SK-N-SH (cell line): ENCODE measurements at regions not wholly inside any gene's neighbourhood (a gene's known extent, or its start where the extent isn't known, plus 50 kb on each side); places are given as distances from the start of the nearest gene placed in this dataset.

ENCODE experiments used
- CTCF ChIA-PET: fragments of 300-600, 350-600 bp; formaldehyde crosslinking; extraction: SDS; loops from one replicate; lab custom pipeline; 2021; lab: Yijun Ruan, JAX
- POLR2A ChIA-PET: fragments of 350-600 bp; sonication (Branson Sonifier 250); formaldehyde crosslinking; extraction: SDS; loops from one replicate; lab custom pipeline; 2020; ENCODE audit warnings: antibody characterized with exemption, inconsistent platforms; lab: Yijun Ruan, JAX
- DNase-seq: peaks from one replicate; pipeline ENCODE4 v3.0.0; 2012
- H2AFZ ChIP-seq: fragments of 200-600 bp; sonication (generic); 2 replicates; pipeline ENCODE4 v1.8.1; 2016; ENCODE audit warnings: antibody characterized with exemption, mild to moderate bottlenecking, low read depth
- H3F3A ChIP-seq: fragments of 200-600 bp; sonication (generic); replicated peaks from 2 replicates; pipeline ENCODE3; 2016; ENCODE audit warnings: antibody characterized with exemption, mild to moderate bottlenecking; ENCODE audit not compliant: insufficient read depth
- H3K27ac ChIP-seq, 2 experiments: fragments of 200-500 bp in 1 of 2; fragments of 200-600 bp in 1 of 2; sonication (Bioruptor generic) in 1 of 2; sonication (generic), shearing (Covaris generic) in 1 of 2; 2 replicates each; pipeline versions ENCODE4 v1.5.1 to v1.6.1; 2014 to 2016; ENCODE audit warnings: low read depth in 2 of 2, inconsistent platforms in 1 of 2, low read length in 1 of 2, mild to moderate bottlenecking in 1 of 2, mixed read lengths in 1 of 2
- H3K27me3 ChIP-seq: fragments of 200-600 bp; sonication (generic), shearing (Covaris generic); 2 replicates; pipeline ENCODE4 v1.6.1; 2016; ENCODE audit warnings: mixed run types; ENCODE audit not compliant: insufficient read depth
- H3K36me3 ChIP-seq, 2 experiments: fragments of 200-500 bp in 1 of 2; fragments of 200-600 bp in 1 of 2; sonication (Bioruptor generic) in 1 of 2; sonication (generic) in 1 of 2; replicated peaks in 1 of 2; 2 replicates each; pipeline versions ENCODE3 to v1.5.1; 2014 to 2016; ENCODE audit warnings: low read length in 1 of 2, mild to moderate bottlenecking in 1 of 2; ENCODE audit not compliant: insufficient read depth in 2 of 2, control insufficient read depth in 1 of 2
- H3K4me1 ChIP-seq, 2 experiments: fragments of 200-500 bp in 1 of 2; fragments of 200-600 bp in 1 of 2; sonication (Bioruptor generic) in 1 of 2; sonication (generic), shearing (Covaris generic) in 1 of 2; 2 replicates each; pipeline versions ENCODE4 v1.5.1 to v1.6.1; 2014 to 2016; ENCODE audit warnings: low read depth in 1 of 2, low read length in 1 of 2, mixed run types in 1 of 2; ENCODE audit not compliant: insufficient read depth in 2 of 2, control insufficient read depth in 1 of 2
- H3K4me2 ChIP-seq: fragments of 200-600 bp; sonication (generic), shearing (Covaris generic); 2 replicates; pipeline ENCODE4 v1.6.1; 2017; ENCODE audit warnings: mixed run types
- H3K4me3 ChIP-seq, 2 experiments: fragments of 200-500 bp in 1 of 2; fragments of 200-600 bp in 1 of 2; sonication (Bioruptor generic) in 1 of 2; sonication (generic), shearing (Covaris generic) in 1 of 2; 2 replicates each; pipeline versions ENCODE4 v1.5.1 to v1.8.1; 2014 to 2016; ENCODE audit warnings: low read depth in 2 of 2, inconsistent platforms in 1 of 2, low read length in 1 of 2, mild to moderate bottlenecking in 1 of 2, mixed read lengths in 1 of 2, moderate library complexity in 1 of 2
- H3K79me2 ChIP-seq: fragments of 200-600 bp; sonication (generic); 2 replicates; pipeline ENCODE4 v1.8.1; 2017; ENCODE audit warnings: mild to moderate bottlenecking; ENCODE audit not compliant: insufficient read depth
- H3K9ac ChIP-seq: fragments of 200-600 bp; sonication (generic); 2 replicates; pipeline ENCODE4 v1.6.1; 2017; ENCODE audit warnings: mixed run types
- H3K9me2 ChIP-seq: fragments of 200-600 bp; sonication (generic); 2 replicates; pipeline ENCODE4 v1.6.1; 2017; ENCODE audit warnings: mixed run types
- H3K9me3 ChIP-seq: fragments of 200-600 bp; sonication (generic); 2 replicates; pipeline ENCODE4 v1.6.1; 2017; ENCODE audit warnings: mixed run types, mild to moderate bottlenecking, moderate library complexity
- H4K20me1 ChIP-seq: fragments of 200-600 bp; sonication (generic); 2 replicates; pipeline ENCODE4 v1.6.1; 2017; ENCODE audit warnings: mild to moderate bottlenecking, mixed run types; ENCODE audit not compliant: insufficient read depth
- FOXM1 ChIP-seq: IDR thresholded peaks from 2 replicates; pipeline ENCODE4 v1.4.0; 2012; ENCODE audit warnings: low read depth, mild to moderate bottlenecking
- GATA2 ChIP-seq: sonication (generic); formaldehyde crosslinking; IDR thresholded peaks from 2 replicates; pipeline ENCODE4 v1.5.0; 2020; ENCODE audit warnings: mild to moderate bottlenecking, missing genetic modification reagents
- JUND ChIP-seq: IDR thresholded peaks from 2 replicates; pipeline ENCODE4 v1.4.0; 2012
- MAX ChIP-seq: IDR thresholded peaks from 2 replicates; pipeline ENCODE4 v1.4.0; 2012; ENCODE audit warnings: low read depth
- MEF2A ChIP-seq: IDR thresholded peaks from 2 replicates; pipeline ENCODE4 v1.4.0; 2012; ENCODE audit warnings: low read depth, borderline replicate concordance
- NRF1 ChIP-seq: IDR thresholded peaks from 2 replicates; pipeline ENCODE4 v1.6.1; 2012; ENCODE audit warnings: low read depth, mild to moderate bottlenecking, low read length
- RCOR1 ChIP-seq: fragments of 150-350 bp; IDR thresholded peaks from 2 replicates; pipeline ENCODE4 v1.6.1; 2017; ENCODE audit warnings: antibody characterized with exemption, low read length
- REST ChIP-seq: IDR thresholded peaks from 2 replicates; pipeline ENCODE4 v1.6.1; 2012; ENCODE audit warnings: mild to moderate bottlenecking, low read depth, low read length, moderate library complexity
- TEAD4 ChIP-seq: IDR thresholded peaks from 2 replicates; pipeline ENCODE4 v1.4.0; 2012; ENCODE audit warnings: mild to moderate bottlenecking, borderline replicate concordance; ENCODE audit not compliant: insufficient read depth
- WGBS: methylation state at CpG from one replicate; pipeline ENCODE4 v1.1.6; 2017; ENCODE audit warnings: low lambda C conversion rate; 5-methylcytosine and 5-hydroxymethylcytosine counted together

GRCh38 chr18:78793313-78794070 is 186.1 kb upstream of the SALL3 start:
- Histone ChIP-seq H3K9me2 (no peaks in the 10 kb centered on the region), H3K36me3 (no peaks in the 10 kb centered on the region), H4K20me1 (no peaks in the 10 kb centered on the region), H3K9ac (no peak overlapping the region), H3K4me3 (no peak overlapping the region), H3F3A (no peaks in the 10 kb centered on the region), H3K79me2 (no peaks in the 10 kb centered on the region), H3K9me3 (no peaks in the 10 kb centered on the region), H3K4me2 (no peak overlapping the region), H2AFZ (no peak overlapping the region), H3K4me1 (no peaks in the 10 kb centered on the region), H3K27ac (no peak overlapping the region), H3K27me3 (peaks cover 16% of the 10 kb centered on the region)
- ChIA-PET CTCF (no interaction called here), POLR2A (no interaction called here)
- DNase-seq, result no peak
- 16% methylated on average over 19 of the region's 19 CpGs for WGBS
- TF ChIP-seq FOXM1 (no peak), JUND (no peak), MAX (no peak), NRF1 (no peak), REST (peak; percentile 63; the same call in 1 of the 2 replicates), GATA2 (CRISPR knock-in tag) (no peak), RCOR1 (no peak)

- no peak for DNase-seq
- H3K27ac ChIP-seq, result no peak overlapping the region
Measured at GRCh38 chr18:78794071-78794430, 185.6 kb upstream of the SALL3 start.

More at GRCh38 chr18:78794071-78794430, 185.6 kb upstream of the SALL3 start:
- WGBS, result 0% methylated on average over 3 of the region's 7 CpGs
- H3K4me3 ChIP-seq, result no peak overlapping the region
- no peaks in the 10 kb centered on the region for H4K20me1 ChIP-seq
- CTCF ChIA-PET, result no interaction called here
- peaks cover 14% of the 10 kb centered on the region for H3K27me3 ChIP-seq
- no peaks in the 10 kb centered on the region for H3K4me1 ChIP-seq
- no peak overlapping the region for H2AFZ ChIP-seq
- H3K4me2 ChIP-seq, result no peak overlapping the region
- no peaks in the 10 kb centered on the region for H3F3A ChIP-seq
- no peaks in the 10 kb centered on the region for H3K9me2 ChIP-seq
- H3K9me3 ChIP-seq, result no peaks in the 10 kb centered on the region
- no peaks in the 10 kb centered on the region for H3K79me2 ChIP-seq
- TF ChIP-seq TEAD4 (no peak), MAX (no peak), MEF2A (no peak), JUND (no peak)
- no peak overlapping the region for H3K9ac ChIP-seq
- no peaks in the 10 kb centered on the region for H3K36me3 ChIP-seq
- POLR2A ChIA-PET, result no interaction called here
